HG03378 (cell line): ENCODE measurements at regions not wholly inside any gene's neighbourhood (a gene's known extent, or its start where the extent isn't known, plus 50 kb on each side); places are given as distances from the start of the nearest gene placed in this dataset.
"Not testable (repeated sequence)": the region's sequence is repeated elsewhere in the genome, so short reads cannot be mapped to it uniquely, and the experiment has no call there.

Experiments
- ATAC-seq: cut with Tn5 transposase; IDR thresholded peaks from one replicate; pipeline ENCODE4 v1.9.1; 2021; ENCODE audit warnings: mild to moderate bottlenecking, moderate library complexity; ENCODE audit not compliant: unreplicated experiment

DNA sequence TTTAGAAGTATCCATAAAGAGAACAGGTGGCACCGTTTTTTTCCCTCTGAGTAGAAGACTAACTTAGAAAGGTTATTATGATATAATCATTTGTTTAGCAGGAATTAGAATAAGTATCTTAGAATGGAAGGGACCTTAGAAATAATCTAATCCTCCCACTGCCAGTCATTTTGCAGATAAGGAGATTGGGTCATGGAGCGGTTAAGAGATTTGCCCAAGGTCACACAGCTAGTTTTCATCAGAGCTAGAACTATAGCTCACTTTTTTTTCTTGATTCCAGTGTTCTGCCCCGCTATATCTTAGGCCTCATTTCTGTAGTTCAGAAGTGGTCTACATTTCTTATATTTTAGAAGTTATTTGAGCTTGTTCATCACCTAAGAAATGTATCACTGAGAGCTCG is 139.6 kb downstream of the PRL start:
- ATAC-seq, result no peak

- ATAC-seq, result no peak
These were observed 132.6 kb downstream of the PRL start for GRCh38 chr6:22164236-22164635.

GRCh38 chr6:22171006-22171405 is 125.8 kb downstream of the PRL start:
- ATAC-seq, result not testable (repeated sequence)

GRCh38 chr6:22171885-22172284 is 125.0 kb downstream of the PRL start:
- not testable (repeated sequence) for ATAC-seq

- no peak for ATAC-seq
These were observed 123.5 kb downstream of the PRL start for GRCh38 chr6:22173311-22173710.

DNA sequence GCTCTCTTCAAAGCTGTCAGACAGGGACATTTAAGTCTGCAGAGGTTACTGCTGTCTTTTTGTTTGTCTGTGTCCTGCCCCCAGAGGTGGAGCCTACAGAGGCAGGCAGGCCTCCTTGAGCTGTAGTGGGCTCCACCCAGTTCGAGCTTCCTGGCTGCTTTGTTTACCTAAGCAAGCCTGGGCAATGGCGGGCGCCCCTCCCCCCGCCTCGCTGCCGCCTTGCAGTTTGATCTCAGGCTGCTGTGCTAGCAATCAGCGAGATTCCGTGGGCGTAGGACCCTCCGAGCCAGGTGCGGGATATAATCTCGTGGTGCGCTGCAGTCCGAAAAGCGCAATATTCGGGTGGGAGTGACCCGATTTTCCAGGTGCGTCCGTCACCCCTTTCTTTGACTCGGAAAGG is 116.6 kb downstream of the PRL start:
- not testable (repeated sequence) for ATAC-seq

DNA sequence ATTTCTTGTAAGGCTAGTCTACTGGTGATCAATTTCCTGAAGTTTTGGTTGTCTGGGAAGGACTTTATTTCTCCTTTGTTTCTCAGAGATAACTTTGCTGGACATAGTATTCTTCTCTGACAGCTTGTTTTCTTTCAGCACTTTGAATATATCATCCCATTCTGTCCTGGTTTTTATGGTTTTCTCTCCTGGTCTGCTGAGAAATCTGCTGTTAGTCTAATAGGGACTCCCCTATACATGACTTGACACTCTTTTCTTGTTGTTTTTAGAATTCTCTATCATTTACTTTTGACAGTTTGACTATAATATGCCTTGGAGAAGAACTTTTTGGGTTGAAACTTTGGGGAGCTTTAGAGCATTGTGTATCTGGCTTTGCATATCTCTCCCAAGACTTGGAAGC is 112.5 kb downstream of the PRL start:
- no peak for ATAC-seq

GRCh38 chr6:22189946-22190345 is 106.9 kb downstream of the PRL start:
- ATAC-seq, result no peak

DNA sequence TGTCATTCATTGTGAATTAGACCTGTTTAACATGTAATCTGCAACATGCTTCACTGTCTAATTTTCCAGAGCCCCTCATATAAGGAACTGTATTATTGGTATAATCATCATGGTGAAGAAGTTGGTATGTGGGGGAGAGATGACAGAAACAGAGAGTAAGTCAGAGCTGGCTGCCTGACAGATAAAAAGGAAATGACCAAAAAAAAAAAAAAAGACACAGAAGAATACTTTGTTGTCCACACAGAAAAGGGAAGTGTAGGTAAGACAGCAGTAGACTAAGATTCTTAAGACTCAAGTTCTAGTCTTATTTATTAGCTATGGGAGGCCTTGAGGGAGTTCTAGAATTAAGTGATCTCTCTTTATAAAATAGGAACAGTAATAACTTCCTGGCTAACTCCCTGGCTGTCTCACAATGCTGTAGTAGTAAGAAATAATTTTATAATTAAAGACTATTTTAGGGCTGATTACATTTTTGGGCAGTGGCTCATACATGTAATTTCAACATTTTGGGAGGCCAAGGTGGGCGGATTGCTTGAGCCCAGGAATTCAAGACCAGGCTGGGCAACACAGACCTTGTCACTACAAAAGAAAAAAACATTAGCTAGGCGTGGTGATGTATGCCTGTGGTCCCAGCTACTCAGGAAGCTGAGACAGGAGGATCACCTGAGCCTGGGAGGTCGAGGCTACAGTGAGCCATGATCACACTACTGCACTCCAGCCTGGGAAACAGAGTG is 102.5 kb downstream of the PRL start:
- ATAC-seq, result no peak

- ATAC-seq, result no peak
These were observed 97.1 kb downstream of the PRL start for GRCh38 chr6:22199771-22200170.

DNA sequence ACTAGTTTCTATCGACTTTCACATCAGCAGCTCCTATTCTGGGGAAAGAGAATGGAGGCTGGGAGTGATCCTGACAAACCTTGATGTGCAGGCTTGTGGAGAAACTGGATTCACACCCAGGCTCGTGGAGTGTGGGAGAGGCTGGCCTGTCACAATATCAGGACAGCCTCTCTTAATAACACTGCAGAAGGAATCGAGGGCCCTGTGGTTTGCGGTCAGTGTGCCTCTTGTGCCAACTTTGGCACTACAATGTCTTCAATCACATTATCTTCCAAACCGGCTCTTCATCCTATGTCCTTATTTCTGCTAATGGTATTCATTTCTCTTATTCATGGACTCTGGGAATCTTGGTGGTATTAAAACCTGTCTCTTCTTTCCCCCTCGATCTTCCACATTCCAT is 92.7 kb downstream of the PRL start:
- no peak for ATAC-seq

DNA sequence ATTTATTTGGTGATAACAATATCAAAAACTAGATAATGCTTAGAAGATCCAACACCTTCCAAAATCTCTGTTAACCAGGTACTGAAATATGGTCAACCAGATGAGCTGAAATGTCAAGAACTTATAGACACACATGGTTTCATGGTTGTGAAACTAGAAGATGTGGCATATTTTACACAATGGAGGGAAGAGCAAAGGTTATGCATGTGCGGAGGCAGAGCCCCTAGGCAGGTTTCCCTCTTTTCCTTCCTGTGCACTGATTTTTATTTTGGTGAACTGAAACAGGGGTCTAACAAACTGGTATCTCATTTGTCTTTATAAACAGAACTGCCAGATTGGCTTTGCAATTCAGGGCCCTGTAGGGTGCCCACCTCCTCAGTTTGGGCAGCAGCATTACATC is 91.6 kb downstream of the PRL start:
- no peak for ATAC-seq

DNA sequence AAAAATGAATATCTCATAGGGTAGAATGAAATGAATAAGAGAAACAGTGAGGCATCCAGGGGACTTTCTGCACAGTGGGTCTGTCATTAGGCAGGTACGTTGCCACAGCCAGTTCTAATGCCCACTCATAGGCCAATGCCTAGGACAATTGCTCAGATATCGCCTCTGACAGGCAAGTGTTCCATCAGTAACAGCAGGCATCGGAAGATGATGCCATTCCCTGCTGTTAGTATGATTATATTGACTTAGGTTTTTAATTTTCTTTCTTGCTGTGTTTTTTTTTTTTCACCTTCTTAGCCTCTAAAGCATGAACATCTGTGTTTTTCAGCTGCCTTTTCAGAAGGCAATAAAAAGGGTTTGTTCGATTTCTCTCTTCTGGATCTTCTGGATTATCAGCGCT is 90.7 kb downstream of the PRL start:
- no peak for ATAC-seq

GRCh38 chr6:22208026-22208425 is 88.8 kb downstream of the PRL start:
- no peak for ATAC-seq

GRCh38 chr6:22214314-22214713 is 82.5 kb downstream of the PRL start:
- no peak for ATAC-seq

- not testable (repeated sequence) for ATAC-seq
These were observed 81.4 kb downstream of the PRL start for GRCh38 chr6:22215474-22215873.

- ATAC-seq, result no peak
These were observed 78.4 kb downstream of the PRL start for GRCh38 chr6:22218410-22218809.

GRCh38 chr6:22219925-22220324 is 76.9 kb downstream of the PRL start:
- ATAC-seq, result no peak

DNA sequence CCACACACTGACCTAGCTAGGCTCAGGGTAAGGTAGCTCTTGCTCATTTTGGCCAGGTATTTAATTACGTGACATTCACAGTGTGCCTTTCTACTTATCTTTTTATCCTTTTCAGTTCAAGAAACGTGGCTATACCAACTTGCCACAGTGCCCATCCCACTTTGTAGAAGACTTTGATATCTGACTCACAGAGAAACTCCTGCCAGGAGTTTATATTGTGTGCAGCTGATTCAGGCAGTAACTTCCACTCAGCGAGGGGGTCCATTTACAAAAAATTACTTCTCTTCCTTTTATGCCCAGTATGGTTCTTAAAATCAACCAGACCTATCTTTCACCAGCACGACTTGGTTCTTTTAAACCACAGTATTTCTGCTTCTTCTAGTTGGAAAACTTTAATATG is 75.6 kb downstream of the PRL start:
- no peak for ATAC-seq

GRCh38 chr6:22221630-22222029 is 75.2 kb downstream of the PRL start:
- ATAC-seq, result no peak

DNA sequence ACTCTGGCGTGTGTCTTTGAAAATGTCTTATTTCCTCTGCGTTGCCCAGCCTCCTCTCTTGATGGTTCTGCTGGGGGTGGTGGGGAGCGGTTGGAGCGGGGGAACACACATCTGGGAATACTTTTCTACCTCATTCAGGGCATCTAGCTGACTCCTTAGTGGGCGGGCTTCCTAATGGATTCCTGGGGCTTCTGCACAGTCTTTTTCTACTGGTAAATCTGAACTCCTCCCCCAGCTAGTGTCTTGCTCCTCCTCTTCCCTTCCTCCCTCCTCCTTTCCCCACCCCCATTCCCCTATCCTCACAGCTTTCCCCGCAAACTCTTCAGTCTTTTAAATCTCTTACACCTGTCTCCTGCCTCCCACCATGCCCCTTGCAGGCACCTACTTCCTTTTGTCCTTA is 74.4 kb downstream of the PRL start:
- ATAC-seq, result no peak

DNA sequence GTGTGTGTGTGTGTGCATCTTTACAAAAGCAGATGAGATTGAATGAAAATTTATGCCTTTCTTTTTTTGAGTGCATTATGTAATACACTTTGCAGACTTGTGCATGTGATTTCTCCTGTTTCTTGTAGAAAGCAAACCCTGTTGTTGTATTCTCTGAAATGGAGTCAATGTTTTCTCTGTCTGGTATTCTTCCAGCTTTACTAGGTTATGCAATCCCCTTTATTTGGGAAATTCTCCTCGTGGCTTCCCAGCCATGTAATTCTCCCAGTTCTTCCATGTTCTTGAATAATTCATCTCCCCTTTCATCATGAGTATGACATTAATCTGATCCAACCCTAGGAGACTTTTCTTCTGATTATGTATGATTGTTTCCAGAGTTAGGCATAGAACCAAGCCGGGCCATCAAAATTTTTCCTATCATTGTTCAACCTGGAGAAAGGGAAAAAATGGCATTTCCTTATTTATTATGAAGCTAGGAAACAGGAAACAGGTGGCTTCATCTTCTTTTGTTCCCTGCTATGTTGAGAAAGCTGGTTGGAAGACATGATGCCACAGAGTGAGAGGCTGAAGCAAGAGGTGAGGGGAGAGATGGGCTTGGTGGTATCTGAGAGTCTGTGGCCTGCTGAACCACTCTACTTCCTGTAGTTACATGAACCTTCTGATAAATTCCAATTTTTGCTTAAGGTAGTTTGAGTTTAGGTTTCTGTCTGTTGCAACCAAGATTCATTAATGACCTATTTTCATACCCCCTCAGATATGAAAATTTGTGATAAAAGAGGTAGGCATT is 68.8 kb downstream of the PRL start:
- no peak for ATAC-seq
